ENCODE measurements at regions not wholly inside any gene's neighbourhood (a gene's known extent, or its start where the extent isn't known, plus 50 kb on each side); places are given as distances from the start of the nearest gene placed in this dataset.
"Not testable (repeated sequence)": the region's sequence is repeated elsewhere in the genome, so short reads cannot be mapped to it uniquely, and the experiment has no call there.

DNA sequence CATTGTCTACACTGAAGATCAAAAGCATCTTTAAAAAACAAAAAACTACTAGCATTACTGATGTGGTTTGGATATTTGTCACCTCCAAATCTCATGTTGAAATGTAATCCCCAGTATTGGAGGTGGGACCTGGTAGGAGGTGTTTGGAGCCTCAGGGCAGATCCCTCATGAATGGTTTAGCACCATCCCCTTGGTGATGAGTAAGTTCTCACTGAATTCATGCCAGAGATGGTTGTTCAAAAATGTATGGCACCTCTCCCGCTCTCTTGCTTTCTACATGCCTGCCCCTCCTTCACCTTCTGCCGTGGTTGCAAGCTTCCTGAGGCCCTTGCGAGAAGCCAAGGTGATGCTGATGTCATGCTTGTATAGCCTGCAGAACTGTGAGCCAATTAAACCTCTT is 136.6 kb upstream of the FHIT start:
- ChIA-PET POLR2A (no interaction called here), CTCF (ENCODE audit: unreplicated experiment) (no interaction called here)
- intact Hi-C loops (cut with micrococcal nuclease; ENCODE audit: unreplicated experiment), result no loop called here
- no peak for DNase-seq (ENCODE audit: low spot score)
- Histone ChIP-seq H3K4me2 (ENCODE audit: low read length) (no peak overlapping the region), H3K9me3 (ENCODE audit: low read length) (no peaks in the 10 kb centered on the region), H3K4me3 (ENCODE audit: low read depth, low read length, poor library complexity, severe bottlenecking) (no peak overlapping the region), H3K9me2 (ENCODE audit: insufficient read depth, low read length) (no peaks in the 10 kb centered on the region), H2AFZ (ENCODE audit: low read length) (no peak overlapping the region), H3K36me3 (ENCODE audit: insufficient read depth, low read length) (no peaks in the 10 kb centered on the region), H3K79me2 (ENCODE audit: insufficient read depth, low read depth, low read length) (no peaks in the 10 kb centered on the region), H3K4me1 (ENCODE audit: insufficient read depth, low read length, poor library complexity, severe bottlenecking) (no peaks in the 10 kb centered on the region), H3K27ac (ENCODE audit: low read depth, low read length, poor library complexity, severe bottlenecking) (no peak overlapping the region), H4K20me1 (ENCODE audit: insufficient read depth, low read length) (no peaks in the 10 kb centered on the region)
- no peak for TF ChIP-seq EZH2phosphoT487 (IDR thresholded peaks at IDR 0.05; ENCODE audit: borderline replicate concordance, low read depth, low read length)
- TF ChIP-seq, protein P1, sequence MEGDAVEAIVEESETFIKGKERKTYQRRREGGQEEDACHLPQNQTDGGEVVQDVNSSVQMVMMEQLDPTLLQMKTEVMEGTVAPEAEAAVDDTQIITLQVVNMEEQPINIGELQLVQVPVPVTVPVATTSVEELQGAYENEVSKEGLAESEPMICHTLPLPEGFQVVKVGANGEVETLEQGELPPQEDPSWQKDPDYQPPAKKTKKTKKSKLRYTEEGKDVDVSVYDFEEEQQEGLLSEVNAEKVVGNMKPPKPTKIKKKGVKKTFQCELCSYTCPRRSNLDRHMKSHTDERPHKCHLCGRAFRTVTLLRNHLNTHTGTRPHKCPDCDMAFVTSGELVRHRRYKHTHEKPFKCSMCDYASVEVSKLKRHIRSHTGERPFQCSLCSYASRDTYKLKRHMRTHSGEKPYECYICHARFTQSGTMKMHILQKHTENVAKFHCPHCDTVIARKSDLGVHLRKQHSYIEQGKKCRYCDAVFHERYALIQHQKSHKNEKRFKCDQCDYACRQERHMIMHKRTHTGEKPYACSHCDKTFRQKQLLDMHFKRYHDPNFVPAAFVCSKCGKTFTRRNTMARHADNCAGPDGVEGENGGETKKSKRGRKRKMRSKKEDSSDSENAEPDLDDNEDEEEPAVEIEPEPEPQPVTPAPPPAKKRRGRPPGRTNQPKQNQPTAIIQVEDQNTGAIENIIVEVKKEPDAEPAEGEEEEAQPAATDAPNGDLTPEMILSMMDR (conservative IDR thresholded peaks at IDR 0.05; ENCODE audit: low read length), result no peak
- no TSS peak for BruUV-seq (replicated peaks)

- DNase-seq (ENCODE audit: low spot score); H3K79me2 ChIP-seq (ENCODE audit: insufficient read depth, low read depth, low read length); H3K9me2 ChIP-seq (ENCODE audit: insufficient read depth, low read length); H3K4me3 ChIP-seq (ENCODE audit: low read depth, low read length, poor library complexity, severe bottlenecking); H2AFZ ChIP-seq (ENCODE audit: low read length); H3K27ac ChIP-seq (ENCODE audit: low read depth, low read length, poor library complexity, severe bottlenecking); H3K9me3 ChIP-seq (ENCODE audit: low read length); intact Hi-C loops (cut with micrococcal nuclease; ENCODE audit: unreplicated experiment); H4K20me1 ChIP-seq (ENCODE audit: insufficient read depth, low read length); BruUV-seq (replicated peaks); H3K36me3 ChIP-seq (ENCODE audit: insufficient read depth, low read length); H3K4me1 ChIP-seq (ENCODE audit: insufficient read depth, low read length, poor library complexity, severe bottlenecking); H3K4me2 ChIP-seq (ENCODE audit: low read length); CTCF ChIA-PET (ENCODE audit: unreplicated experiment); POLR2A ChIA-PET: not testable (repeated sequence)
These were observed 142.3 kb upstream of the FHIT start for GRCh38 chr3:61393480-61393947.

DNA sequence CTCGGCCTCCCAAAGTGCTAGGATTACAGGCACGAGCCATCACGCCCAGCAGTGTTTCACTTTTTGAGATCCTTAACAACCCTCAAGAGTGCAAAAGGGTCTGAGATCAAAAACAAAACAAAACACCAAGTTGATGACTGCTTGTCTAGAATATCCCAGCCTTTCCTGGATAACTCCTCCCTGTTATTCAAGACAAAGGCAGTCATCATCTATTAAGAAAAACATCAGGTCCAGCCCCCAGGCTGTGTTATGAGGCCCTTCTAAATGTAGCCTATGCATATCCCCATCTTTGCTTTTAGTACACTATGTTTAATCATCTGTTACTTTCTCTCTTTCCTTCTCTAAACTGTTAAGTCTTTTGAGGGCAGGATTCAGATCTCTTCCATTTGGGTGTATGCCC is 150.1 kb upstream of the FHIT start:
- Histone ChIP-seq H3K79me2 (ENCODE audit: insufficient read depth, low read depth, low read length) (no peaks in the 10 kb centered on the region), H3K9me2 (ENCODE audit: insufficient read depth, low read length) (no peaks in the 10 kb centered on the region), H3K9me3 (ENCODE audit: low read length) (no peaks in the 10 kb centered on the region), H2AFZ (ENCODE audit: low read length) (no peak overlapping the region), H3K4me3 (ENCODE audit: low read depth, low read length, poor library complexity, severe bottlenecking) (no peak overlapping the region), H3K27ac (ENCODE audit: low read depth, low read length, poor library complexity, severe bottlenecking) (no peak overlapping the region), H4K20me1 (ENCODE audit: insufficient read depth, low read length) (no peaks in the 10 kb centered on the region), H3K4me2 (ENCODE audit: low read length) (no peak overlapping the region), H3K36me3 (ENCODE audit: insufficient read depth, low read length) (no peaks in the 10 kb centered on the region), H3K4me1 (ENCODE audit: insufficient read depth, low read length, poor library complexity, severe bottlenecking) (no peaks in the 10 kb centered on the region)
- TF ChIP-seq, protein P1 (conservative IDR thresholded peaks at IDR 0.05; ENCODE audit: low read length), result no peak
- no peak for TF ChIP-seq EZH2phosphoT487 (IDR thresholded peaks at IDR 0.05; ENCODE audit: borderline replicate concordance, low read depth, low read length)
- DNase-seq (ENCODE audit: low spot score), result no peak
- intact Hi-C loops (cut with micrococcal nuclease; ENCODE audit: unreplicated experiment), result no loop called here
- ChIA-PET POLR2A (interaction anchor here (0.7 kb wide), 3 partner anchors 11 to 1284 kb away, joined by 3 to 4 read pairs (median 3); no protein-coding TSS in a partner anchor), CTCF (ENCODE audit: unreplicated experiment) (no interaction called here)
- no TSS peak for BruUV-seq (replicated peaks)
